Sigmoid colon (tissue), 6 donors: ENCODE measurements at regions not wholly inside any gene's neighbourhood (a gene's known extent, or its start where the extent isn't known, plus 50 kb on each side); places are given as distances from the start of the nearest gene placed in this dataset.

ENCODE experiments used
- DNase-seq: peaks from one replicate; pipeline ENCODE4 v3.0.0-alpha.2; 2019
- H3K27ac ChIP-seq, 4 donors: fragments of 200-600 bp; sonication (generic); one replicate each; pipeline ENCODE4 v1.5.1; 2016 to 2019; ENCODE audit warnings: mild to moderate bottlenecking in 1 of 4
- H3K27me3 ChIP-seq, 3 donors: fragments of 200-600 bp; sonication (generic); one replicate each; pipeline ENCODE4 v1.5.1; 2019; ENCODE audit warnings: mild to moderate bottlenecking in 1 of 3
- H3K36me3 ChIP-seq, 4 donors: fragments of 200-600 bp; sonication (generic); one replicate each; pipeline ENCODE4 v1.5.1; 2016 to 2019
- H3K4me1 ChIP-seq, 4 donors: fragments of 200-600 bp; sonication (generic); one replicate each; pipeline ENCODE4 v1.5.1; 2017 to 2019
- H3K4me3 ChIP-seq, 4 donors: fragments of 200-600 bp; sonication (generic); one replicate each; pipeline ENCODE4 v1.5.1; 2017 to 2019; ENCODE audit warnings: mild to moderate bottlenecking in 2 of 4, moderate library complexity in 1 of 4
- H3K9me3 ChIP-seq, 4 donors: fragments of 200-600 bp in 3 of 4; sonication (generic) in 3 of 4; one replicate each; pipeline versions ENCODE4 v1.5.1 to v1.6.1; 2013 to 2019
- EP300 ChIP-seq, 4 donors: sonication (generic); formaldehyde crosslinking; IDR thresholded peaks; one replicate each; pipeline ENCODE4 v1.6.1; 2017; ENCODE audit warnings: antibody characterized with exemption in 4 of 4
- POLR2A ChIP-seq, 2 donors: fragments of 450-650 bp; IDR thresholded peaks; one replicate each; pipeline ENCODE4 v1.6.1; 2016; ENCODE audit warnings: antibody characterized with exemption in 2 of 2, mild to moderate bottlenecking in 2 of 2, moderate library complexity in 2 of 2
- POLR2AphosphoS5 ChIP-seq, 4 donors: sonication (generic); formaldehyde crosslinking; IDR thresholded peaks; one replicate each; pipeline ENCODE4 v1.6.1; 2017; ENCODE audit warnings: antibody characterized with exemption in 4 of 4
- WGBS, 2 donors: extraction: QIAGEN DNeasy Blood & Tissue Kit; methylation state at CpG; one replicate each; pipeline ENCODE4 v1.1.7; 2013; 5-methylcytosine and 5-hydroxymethylcytosine counted together
- intact Hi-C: fragments of 100-400 bp; cut with DNase I; formaldehyde crosslinking; loops from one replicate; pipeline ENCODE4 v1.15.1; 2023
- TF ChIP-seq, protein P1 (sequence below), 4 experiments: fragments of 450-650 bp in 3 of 4; fragments of 200-600 bp in 1 of 4; IDR thresholded peaks; one replicate each; pipeline ENCODE4 v1.5.1; 2016 to 2019; ENCODE audit warnings: antibody characterized with exemption in 4 of 4, mild to moderate bottlenecking in 3 of 4, moderate library complexity in 2 of 4
- donor health status: healthy with polysubstance abuse.
- donor health status: healthy.

DNA sequence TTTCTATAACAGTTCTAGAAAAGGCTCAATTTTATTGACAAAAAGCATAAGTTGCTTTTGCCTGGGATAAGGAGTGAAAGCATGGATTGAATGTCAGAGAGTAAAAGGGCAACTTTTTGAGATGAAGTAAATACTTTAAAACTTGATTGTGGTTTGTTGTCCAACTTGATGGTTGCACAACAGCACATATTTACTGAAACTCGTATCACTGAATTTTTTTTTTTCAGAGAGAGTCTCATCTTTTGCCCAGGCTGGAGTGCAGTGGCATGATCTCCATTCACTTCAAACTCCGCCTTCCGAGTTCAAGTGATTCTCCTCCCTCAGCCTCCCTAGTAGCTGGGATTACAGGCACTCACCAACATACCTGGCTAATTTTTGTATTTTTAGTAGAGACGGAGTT, 856.8 kb downstream of the SH3BGRL start:
- TF ChIP-seq POLR2A (IDR thresholded peaks at IDR 0.05) = no peak
- TF ChIP-seq, protein P1, sequence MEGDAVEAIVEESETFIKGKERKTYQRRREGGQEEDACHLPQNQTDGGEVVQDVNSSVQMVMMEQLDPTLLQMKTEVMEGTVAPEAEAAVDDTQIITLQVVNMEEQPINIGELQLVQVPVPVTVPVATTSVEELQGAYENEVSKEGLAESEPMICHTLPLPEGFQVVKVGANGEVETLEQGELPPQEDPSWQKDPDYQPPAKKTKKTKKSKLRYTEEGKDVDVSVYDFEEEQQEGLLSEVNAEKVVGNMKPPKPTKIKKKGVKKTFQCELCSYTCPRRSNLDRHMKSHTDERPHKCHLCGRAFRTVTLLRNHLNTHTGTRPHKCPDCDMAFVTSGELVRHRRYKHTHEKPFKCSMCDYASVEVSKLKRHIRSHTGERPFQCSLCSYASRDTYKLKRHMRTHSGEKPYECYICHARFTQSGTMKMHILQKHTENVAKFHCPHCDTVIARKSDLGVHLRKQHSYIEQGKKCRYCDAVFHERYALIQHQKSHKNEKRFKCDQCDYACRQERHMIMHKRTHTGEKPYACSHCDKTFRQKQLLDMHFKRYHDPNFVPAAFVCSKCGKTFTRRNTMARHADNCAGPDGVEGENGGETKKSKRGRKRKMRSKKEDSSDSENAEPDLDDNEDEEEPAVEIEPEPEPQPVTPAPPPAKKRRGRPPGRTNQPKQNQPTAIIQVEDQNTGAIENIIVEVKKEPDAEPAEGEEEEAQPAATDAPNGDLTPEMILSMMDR (IDR thresholded peaks at IDR 0.05) = no peak
- no peak for TF ChIP-seq EP300 (IDR thresholded peaks at IDR 0.05)
- no peak for TF ChIP-seq POLR2AphosphoS5 (IDR thresholded peaks at IDR 0.05)
- Histone ChIP-seq H3K27ac (no peak overlapping the region), H3K4me3 (no peak overlapping the region), H3K9me3 (no peaks in the 10 kb centered on the region), H3K4me1 (no peaks in the 10 kb centered on the region), H3K27me3 (no peaks in the 10 kb centered on the region), H3K36me3 (no peaks in the 10 kb centered on the region)
- DNase-seq = no peak
- intact Hi-C loops = no loop called here
- WGBS, 2 donors = 85 to 90% methylated on average over 4 of the region's 4 CpGs

DNA sequence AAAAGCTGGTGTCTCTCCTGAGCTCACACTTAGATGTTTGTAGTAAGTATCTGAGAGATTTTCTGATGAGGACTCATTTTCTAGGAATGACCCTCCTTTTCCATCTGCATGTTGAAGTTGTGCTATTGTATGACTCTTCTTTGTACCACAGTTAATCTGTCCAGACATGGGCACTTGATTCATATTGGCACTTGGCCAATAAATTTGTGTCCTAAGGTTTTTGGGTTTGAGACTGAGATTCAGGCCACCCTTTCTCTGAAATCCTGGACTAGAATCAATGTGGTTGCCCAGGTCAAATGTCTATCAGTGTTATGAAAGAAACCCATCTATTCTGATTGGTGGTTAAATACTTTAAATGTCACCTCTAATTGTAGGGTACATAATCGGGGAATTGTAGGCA, 869.0 kb downstream of the SH3BGRL start:
- TF ChIP-seq POLR2AphosphoS5 (IDR thresholded peaks at IDR 0.05) (no peak), POLR2A (IDR thresholded peaks at IDR 0.05) (no peak), EP300 (IDR thresholded peaks at IDR 0.05) (no peak)
- TF ChIP-seq, protein P1 (IDR thresholded peaks at IDR 0.05) = no peak
- H3K4me1 ChIP-seq = no peaks in the 10 kb centered on the region
- WGBS, 2 donors = 93 to 96% methylated on average over 1 of the region's 1 CpG
- DNase-seq = no peak
- no peaks in the 10 kb centered on the region for H3K36me3 ChIP-seq
- no peaks in the 10 kb centered on the region for H3K27me3 ChIP-seq
- intact Hi-C loops = no loop called here
- H3K4me3 ChIP-seq = no peak overlapping the region
- no peak overlapping the region for H3K27ac ChIP-seq
- H3K9me3 ChIP-seq = no peaks in the 10 kb centered on the region

DNA sequence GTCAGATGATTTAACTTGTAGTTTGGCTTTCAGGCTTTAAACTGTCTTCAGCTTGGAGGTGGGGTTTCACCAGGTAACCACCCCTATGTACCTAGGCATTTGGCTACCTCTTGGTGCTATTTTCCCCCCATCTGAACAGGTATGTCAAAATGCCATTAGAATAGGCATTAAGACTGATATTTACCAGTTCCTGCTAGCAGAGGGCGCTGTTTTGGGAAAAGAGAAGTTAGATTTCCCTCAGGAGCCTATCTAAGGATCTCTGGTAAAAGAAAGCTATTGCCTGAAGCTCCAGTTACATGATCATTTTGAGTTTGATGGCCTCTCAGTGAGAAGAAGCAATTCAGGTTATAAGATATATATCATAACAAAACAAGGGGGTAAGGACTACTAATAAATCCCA, 879.1 kb downstream of the SH3BGRL start:
- Histone ChIP-seq H3K4me3 (no peak overlapping the region), H3K4me1 (no peaks in the 10 kb centered on the region), H3K36me3 (no peaks in the 10 kb centered on the region), H3K9me3 (no peaks in the 10 kb centered on the region), H3K27ac (no peak overlapping the region), H3K27me3 (no peaks in the 10 kb centered on the region)
- intact Hi-C loops = no loop called here
- TF ChIP-seq EP300 (IDR thresholded peaks at IDR 0.05) = no peak
- no peak for TF ChIP-seq POLR2AphosphoS5 (IDR thresholded peaks at IDR 0.05)
- TF ChIP-seq POLR2A (IDR thresholded peaks at IDR 0.05) = no peak
- TF ChIP-seq, protein P1 (IDR thresholded peaks at IDR 0.05) = no peak
- DNase-seq = no peak
- WGBS, 2 donors = 7% methylated on average over 1 of the region's 1 CpG

DNA sequence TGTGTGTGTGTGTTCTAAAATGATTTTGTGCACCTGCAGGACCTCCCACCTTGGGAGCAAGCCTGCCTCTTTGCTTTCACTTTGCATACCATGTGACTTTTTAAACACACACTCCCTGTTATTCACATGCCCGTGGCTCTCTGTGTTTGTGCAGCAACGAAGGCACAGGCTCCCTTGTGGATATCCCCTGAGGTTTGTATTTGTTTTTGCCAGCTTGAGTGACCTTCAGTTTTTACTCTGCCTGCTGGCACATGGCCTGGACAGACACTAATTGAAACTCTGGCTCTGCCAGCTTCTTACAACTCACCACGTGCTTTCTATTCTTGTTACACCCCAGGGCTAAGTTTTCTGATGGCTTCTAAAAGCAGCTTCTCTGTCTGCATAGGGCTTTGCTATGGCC, 885.8 kb downstream of the SH3BGRL start:
- Histone ChIP-seq H3K9me3 (no peaks in the 10 kb centered on the region), H3K27me3 (no peaks in the 10 kb centered on the region), H3K36me3 (no peaks in the 10 kb centered on the region), H3K4me1 (no peaks in the 10 kb centered on the region), H3K4me3 (no peak overlapping the region), H3K27ac (no peak overlapping the region)
- 18 to 39% methylated on average over 3 of the region's 3 CpGs for WGBS, 2 donors
- intact Hi-C loops = no loop called here
- DNase-seq = no peak
- TF ChIP-seq, protein P1 (IDR thresholded peaks at IDR 0.05) = no peak
- TF ChIP-seq POLR2A (IDR thresholded peaks at IDR 0.05) = no peak
- no peak for TF ChIP-seq EP300 (IDR thresholded peaks at IDR 0.05)
- no peak for TF ChIP-seq POLR2AphosphoS5 (IDR thresholded peaks at IDR 0.05)

DNA sequence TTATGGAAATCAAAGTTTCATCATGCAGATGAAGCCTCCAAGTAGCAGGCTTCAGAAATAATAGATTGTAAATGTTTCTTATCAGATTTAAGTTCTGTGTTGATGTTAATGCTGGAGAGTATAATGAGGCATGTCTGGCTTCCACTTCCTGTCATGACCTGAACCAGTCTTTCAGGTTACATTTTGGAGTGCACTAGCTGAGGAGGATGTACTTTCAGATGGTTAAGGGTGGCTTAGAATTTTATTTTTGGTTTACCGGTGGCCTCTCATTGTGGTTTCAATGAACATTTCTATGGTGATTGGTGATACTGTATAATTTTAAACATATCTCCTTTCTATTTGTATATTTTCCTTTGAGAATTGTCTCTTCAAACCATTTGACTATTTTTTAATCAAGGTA, 890.4 kb downstream of the SH3BGRL start:
- Histone ChIP-seq H3K36me3 (no peaks in the 10 kb centered on the region), H3K27me3 (no peaks in the 10 kb centered on the region), H3K4me1 (no peaks in the 10 kb centered on the region), H3K27ac (no peak overlapping the region), H3K4me3 (no peak overlapping the region), H3K9me3 (no peaks in the 10 kb centered on the region)
- 86 to 92% methylated on average over 1 of the region's 1 CpG for WGBS, 2 donors
- DNase-seq = no peak
- intact Hi-C loops = no loop called here
- no peak for TF ChIP-seq POLR2A (IDR thresholded peaks at IDR 0.05)
- TF ChIP-seq, protein P1 (IDR thresholded peaks at IDR 0.05) = no peak
